ENCODE measurements at regions not wholly inside any gene's neighbourhood (a gene's known extent, or its start where the extent isn't known, plus 50 kb on each side); places are given as distances from the start of the nearest gene placed in this dataset.

DNA sequence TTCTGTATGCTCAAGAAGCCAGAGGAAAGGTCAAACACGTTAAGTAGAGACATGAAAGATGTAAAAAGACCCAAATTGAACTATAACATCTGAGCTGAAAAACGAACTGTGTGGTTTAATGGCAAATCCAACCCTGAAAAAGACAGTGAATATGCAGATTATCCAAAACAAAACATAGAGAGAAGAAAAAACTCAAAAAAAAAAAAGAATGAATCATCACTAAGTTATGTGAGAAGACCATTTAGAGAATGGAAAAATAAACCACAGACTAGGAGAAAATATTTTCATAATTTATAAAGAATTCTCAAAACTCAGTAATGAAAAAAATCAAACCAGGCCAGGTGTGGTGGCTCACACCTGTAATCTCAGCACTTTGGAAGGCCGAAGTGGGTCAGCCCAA, 253.3 kb downstream of the PLPP3 start:
- WGBS: 70% methylated on average over 3 of the region's 3 CpGs
- no peaks in the 10 kb centered on the region for H3K9me3 ChIP-seq
- TF ChIP-seq EP300 (IDR thresholded peaks at IDR 0.05): no peak
- no peak for TF ChIP-seq POLR2AphosphoS5 (IDR thresholded peaks at IDR 0.05)
- TF ChIP-seq, protein P1, sequence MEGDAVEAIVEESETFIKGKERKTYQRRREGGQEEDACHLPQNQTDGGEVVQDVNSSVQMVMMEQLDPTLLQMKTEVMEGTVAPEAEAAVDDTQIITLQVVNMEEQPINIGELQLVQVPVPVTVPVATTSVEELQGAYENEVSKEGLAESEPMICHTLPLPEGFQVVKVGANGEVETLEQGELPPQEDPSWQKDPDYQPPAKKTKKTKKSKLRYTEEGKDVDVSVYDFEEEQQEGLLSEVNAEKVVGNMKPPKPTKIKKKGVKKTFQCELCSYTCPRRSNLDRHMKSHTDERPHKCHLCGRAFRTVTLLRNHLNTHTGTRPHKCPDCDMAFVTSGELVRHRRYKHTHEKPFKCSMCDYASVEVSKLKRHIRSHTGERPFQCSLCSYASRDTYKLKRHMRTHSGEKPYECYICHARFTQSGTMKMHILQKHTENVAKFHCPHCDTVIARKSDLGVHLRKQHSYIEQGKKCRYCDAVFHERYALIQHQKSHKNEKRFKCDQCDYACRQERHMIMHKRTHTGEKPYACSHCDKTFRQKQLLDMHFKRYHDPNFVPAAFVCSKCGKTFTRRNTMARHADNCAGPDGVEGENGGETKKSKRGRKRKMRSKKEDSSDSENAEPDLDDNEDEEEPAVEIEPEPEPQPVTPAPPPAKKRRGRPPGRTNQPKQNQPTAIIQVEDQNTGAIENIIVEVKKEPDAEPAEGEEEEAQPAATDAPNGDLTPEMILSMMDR (IDR thresholded peaks at IDR 0.05): no peak
- TF ChIP-seq POLR2A (IDR thresholded peaks at IDR 0.05): no peak

DNA sequence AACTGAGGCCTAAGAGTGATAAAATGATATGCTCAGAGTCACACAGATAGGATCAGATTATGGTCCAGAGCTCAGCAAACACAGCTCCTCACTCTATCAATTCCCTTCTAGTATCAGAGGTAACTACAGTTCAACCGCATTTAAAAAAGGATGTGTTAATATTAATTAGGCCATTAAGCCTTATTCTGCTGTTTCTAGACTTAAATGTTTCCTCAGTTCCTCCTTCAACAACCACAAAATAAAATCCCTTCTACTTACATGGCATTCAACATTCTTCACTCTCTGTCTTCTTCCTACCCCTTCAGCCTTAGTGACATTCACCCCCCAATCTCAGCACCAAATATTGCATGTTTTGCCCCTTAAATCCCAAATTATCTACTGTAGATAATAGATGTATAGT, 254.9 kb downstream of the PLPP3 start:
- 88% methylated on average over 1 of the region's 1 CpG for WGBS
- Histone ChIP-seq H3K4me3 (no peak overlapping the region), H3K4me1 (no peaks in the 10 kb centered on the region), H3K27ac (no peak overlapping the region), H3K9me3 (no peaks in the 10 kb centered on the region), H3K27me3 (no peaks in the 10 kb centered on the region), H3K36me3 (no peaks in the 10 kb centered on the region)
- DNase-seq (ENCODE audit: low spot score in 2 of 2): no peak
- TF ChIP-seq, protein P1 (IDR thresholded peaks at IDR 0.05): no peak
- TF ChIP-seq POLR2AphosphoS5 (IDR thresholded peaks at IDR 0.05): no peak
- TF ChIP-seq EP300 (IDR thresholded peaks at IDR 0.05): no peak
- no peak for TF ChIP-seq POLR2A (IDR thresholded peaks at IDR 0.05)

More for the DNA sequence above, 253.3 kb downstream of the PLPP3 start:
- Histone ChIP-seq H3K27me3 (no peaks in the 10 kb centered on the region), H3K4me1 (no peaks in the 10 kb centered on the region), H3K36me3 (no peaks in the 10 kb centered on the region), H3K4me3 (no peak overlapping the region), H3K27ac (no peak overlapping the region)
- no peak for DNase-seq (ENCODE audit: low spot score in 2 of 2)

DNA sequence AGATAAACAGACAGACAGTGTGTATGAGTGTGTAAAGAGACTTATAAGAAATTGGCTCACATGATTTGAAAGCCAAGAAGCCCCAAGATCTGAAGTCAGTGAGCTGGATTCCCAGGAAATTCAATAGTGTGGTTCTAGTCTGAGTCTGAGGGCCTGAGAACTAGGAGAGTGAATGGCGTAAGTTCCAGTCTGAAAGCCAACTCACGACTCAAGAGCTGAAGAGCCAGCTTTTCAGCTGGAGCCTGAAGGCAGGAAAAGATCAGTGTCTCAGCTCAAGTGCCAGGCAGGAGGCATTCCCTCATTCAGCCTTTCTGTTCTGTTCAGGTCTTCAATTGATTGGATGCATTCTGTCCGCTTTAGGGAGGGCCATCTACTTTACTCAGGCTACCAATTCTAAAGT, 257.2 kb downstream of the PLPP3 start:
- H3K9me3 ChIP-seq: no peaks in the 10 kb centered on the region
- no peak overlapping the region for H3K4me3 ChIP-seq
- no peak overlapping the region for H3K27ac ChIP-seq
- H3K4me1 ChIP-seq: no peaks in the 10 kb centered on the region
- DNase-seq (ENCODE audit: low spot score in 2 of 2): no peak
- no peaks in the 10 kb centered on the region for H3K36me3 ChIP-seq
- TF ChIP-seq, protein P1 (IDR thresholded peaks at IDR 0.05): no peak
- TF ChIP-seq POLR2AphosphoS5 (IDR thresholded peaks at IDR 0.05): no peak
- TF ChIP-seq EP300 (IDR thresholded peaks at IDR 0.05): no peak
- TF ChIP-seq POLR2A (IDR thresholded peaks at IDR 0.05): no peak
- WGBS: 54% methylated on average over 3 of the region's 3 CpGs
- H3K27me3 ChIP-seq: no peaks in the 10 kb centered on the region

DNA sequence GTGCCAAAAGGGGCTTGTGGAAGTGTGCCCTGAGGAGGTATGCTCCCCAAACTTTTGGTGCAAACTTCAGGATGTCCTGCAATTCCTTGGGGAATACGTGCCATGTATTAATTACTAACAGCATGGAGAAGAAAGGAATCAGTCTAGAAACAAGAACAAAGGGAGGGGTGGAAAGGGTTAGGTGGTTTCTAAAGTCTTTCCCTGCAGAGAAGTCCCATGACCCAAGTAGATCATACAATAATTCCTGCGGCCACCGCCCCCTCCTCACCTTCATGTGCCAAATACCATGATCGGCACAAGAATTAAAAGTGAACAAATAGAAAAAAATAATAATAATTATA, 258.2 kb downstream of the PLPP3 start:
- Histone ChIP-seq H3K27ac (no peak overlapping the region), H3K9me3 (no peaks in the 10 kb centered on the region), H3K4me1 (no peaks in the 10 kb centered on the region), H3K36me3 (no peaks in the 10 kb centered on the region), H3K27me3 (no peaks in the 10 kb centered on the region), H3K4me3 (no peak overlapping the region)
- 69% methylated on average over 4 of the region's 4 CpGs for WGBS
- TF ChIP-seq, protein P1 (IDR thresholded peaks at IDR 0.05): no peak
- TF ChIP-seq EP300 (IDR thresholded peaks at IDR 0.05): no peak
- TF ChIP-seq POLR2AphosphoS5 (IDR thresholded peaks at IDR 0.05): no peak
- TF ChIP-seq POLR2A (IDR thresholded peaks at IDR 0.05): no peak
- DNase-seq (ENCODE audit: low spot score in 2 of 2): no peak

DNA sequence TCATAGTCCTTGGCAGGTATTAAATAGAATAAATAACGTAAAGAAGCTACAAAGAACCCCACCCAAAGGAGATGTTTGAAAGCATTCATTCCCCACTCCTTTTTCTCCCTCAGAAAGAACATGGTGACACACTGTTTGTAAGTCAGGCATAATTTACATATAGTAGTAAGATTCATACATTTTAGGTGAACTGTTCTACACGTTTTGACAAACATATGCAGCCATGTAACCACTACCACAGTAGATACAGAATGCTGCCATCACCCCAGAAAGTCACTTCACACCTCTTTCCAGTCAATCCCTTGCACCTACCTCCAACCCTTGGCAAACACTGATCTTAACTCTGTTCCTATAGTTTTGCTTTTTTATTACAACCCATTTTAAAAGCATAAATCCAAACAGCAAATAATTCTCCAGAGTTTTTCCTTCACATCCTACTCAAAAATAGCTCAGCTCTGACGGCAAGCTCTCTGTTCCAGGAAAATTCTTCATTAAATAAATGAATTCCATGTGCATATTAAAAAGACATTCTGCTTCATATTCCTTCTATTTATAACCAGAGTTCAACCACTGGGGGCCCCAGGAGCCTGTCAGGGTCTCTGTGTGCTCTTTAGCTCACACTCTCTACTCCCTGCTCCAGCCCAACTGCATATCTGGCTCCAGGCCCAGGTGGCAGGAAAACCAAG, 258.8 kb downstream of the PLPP3 start:
- H3K4me1 ChIP-seq: no peaks in the 10 kb centered on the region
- TF ChIP-seq EP300 (IDR thresholded peaks at IDR 0.05) (no peak), POLR2A (IDR thresholded peaks at IDR 0.05) (no peak), POLR2AphosphoS5 (IDR thresholded peaks at IDR 0.05) (no peak)
- TF ChIP-seq, protein P1 (IDR thresholded peaks at IDR 0.05): no peak
- 49% methylated on average over 3 of the region's 3 CpGs for WGBS
- no peak for DNase-seq (ENCODE audit: low spot score in 2 of 2)
- H3K4me3 ChIP-seq: no peak overlapping the region
- no peaks in the 10 kb centered on the region for H3K27me3 ChIP-seq
- H3K9me3 ChIP-seq: no peaks in the 10 kb centered on the region
- H3K36me3 ChIP-seq: no peaks in the 10 kb centered on the region
- no peak overlapping the region for H3K27ac ChIP-seq

All from suprapubic skin (tissue), 4 donors.